HG03460 (cell line): ENCODE measurements at regions not wholly inside any gene's neighbourhood (a gene's known extent, or its start where the extent isn't known, plus 50 kb on each side); places are given as distances from the start of the nearest gene placed in this dataset.
A peak's percentile ranks its signal among the peaks of the same experiment; 100 is the strongest.

Experiments
- ATAC-seq: cut with Tn5 transposase; IDR thresholded peaks from one replicate; pipeline ENCODE4 v1.9.1; 2021; ENCODE audit not compliant: unreplicated experiment

GRCh38 chr7:18151422-18151821 lies 123.8 kb upstream of the PRPS1L1 start:
- no peak for ATAC-seq

GRCh38 chr7:18153183-18153748 lies 125.6 kb upstream of the PRPS1L1 start:
- ATAC-seq: no peak

- no peak for ATAC-seq
Measured at GRCh38 chr7:18154726-18155125, 127.1 kb upstream of the PRPS1L1 start.

GRCh38 chr7:18157233-18157632 lies 129.6 kb upstream of the PRPS1L1 start:
- no peak for ATAC-seq

- no peak for ATAC-seq
Measured at GRCh38 chr7:18162657-18163056, 135.0 kb upstream of the PRPS1L1 start.

GRCh38 chr7:18163091-18163490 lies 135.4 kb upstream of the PRPS1L1 start:
- ATAC-seq: no peak

- no peak for ATAC-seq
Measured at GRCh38 chr7:18165166-18165565, 137.5 kb upstream of the PRPS1L1 start.

- no peak for ATAC-seq
Measured at GRCh38 chr7:18166002-18166401, 138.4 kb upstream of the PRPS1L1 start.

- ATAC-seq: no peak
Measured at GRCh38 chr7:18167815-18168214, 140.2 kb upstream of the PRPS1L1 start.

GRCh38 chr7:18174996-18175395 lies 147.3 kb upstream of the PRPS1L1 start:
- no peak for ATAC-seq

GRCh38 chr7:18175801-18176450 lies 148.3 kb upstream of the PRPS1L1 start:
- no peak for ATAC-seq

GRCh38 chr7:18177129-18177814 lies 149.6 kb upstream of the PRPS1L1 start:
- no peak for ATAC-seq

GRCh38 chr7:18177815-18178660 lies 150.4 kb upstream of the PRPS1L1 start:
- ATAC-seq: peak; percentile 90

GRCh38 chr7:18179093-18179492 lies 151.4 kb upstream of the PRPS1L1 start:
- no peak for ATAC-seq

GRCh38 chr7:18180685-18181084 lies 153.0 kb upstream of the PRPS1L1 start:
- no peak for ATAC-seq

- ATAC-seq: no peak
Measured at GRCh38 chr7:18189500-18190126, 162.0 kb upstream of the PRPS1L1 start.

- no peak for ATAC-seq
Measured at GRCh38 chr7:18191341-18191740, 163.7 kb upstream of the PRPS1L1 start.

GRCh38 chr7:18191862-18192625 lies 164.4 kb upstream of the PRPS1L1 start:
- no peak for ATAC-seq

GRCh38 chr7:18194616-18195015 lies 167.0 kb upstream of the PRPS1L1 start:
- no peak for ATAC-seq

- ATAC-seq: no peak
Measured at GRCh38 chr7:18196638-18197037, 169.0 kb upstream of the PRPS1L1 start.
